H1 (cell line): ENCODE measurements at regions not wholly inside any gene's neighbourhood (a gene's known extent, or its start where the extent isn't known, plus 50 kb on each side); places are given as distances from the start of the nearest gene placed in this dataset.

Experiments used
- CTCF ChIA-PET: fragments of 300-600 bp; sonication (Branson Sonifier 250); formaldehyde crosslinking; loops from one replicate; lab custom pipeline; 2021; ENCODE audit not compliant: partially characterized antibody; lab: Charles Lee
- POLR2A ChIA-PET: fragments of 300-600 bp; sonication (Branson Sonifier 250); formaldehyde crosslinking; loops from one replicate; lab custom pipeline; 2021; ENCODE audit warnings: inconsistent platforms; ENCODE audit not compliant: partially characterized antibody; lab: Charles Lee
- DNase-seq, 2 experiments: peaks; one replicate each; pipeline versions ENCODE4 v3.0.0 to v3.0.0-alpha.2; 2010 to 2022; ENCODE audit warnings: low spot score in 2 of 2, low read depth in 1 of 2, mixed read lengths in 1 of 2
- FAIRE-seq: peaks from 2 replicates; lab custom pipeline; 2011; peaks lifted over from hg19 to GRCh38; lab: Jason Lieb, UNC
- H2AFZ ChIP-seq: 2 replicates; pipeline ENCODE4 v1.8.1; 2012; ENCODE audit warnings: low read length, inconsistent platforms
- H2AK5ac ChIP-seq: 2 replicates; pipeline ENCODE4 v1.6.1; 2013; ENCODE audit warnings: low read depth, low read length
- H2BK120ac ChIP-seq: replicated peaks from 2 replicates; pipeline ENCODE3; 2013; ENCODE audit warnings: low read depth, low read length, inconsistent platforms
- H2BK12ac ChIP-seq: 2 replicates; pipeline ENCODE4 v1.6.1; 2013; ENCODE audit warnings: low read depth, low read length
- H2BK15ac ChIP-seq: 2 replicates; pipeline ENCODE4 v1.6.1; 2013; ENCODE audit warnings: low read length
- H2BK20ac ChIP-seq: 2 replicates; pipeline ENCODE4 v1.6.1; 2013; ENCODE audit warnings: low read length
- H2BK5ac ChIP-seq: 2 replicates; pipeline ENCODE4 v1.6.1; 2013; ENCODE audit warnings: low read depth, low read length
- H3K14ac ChIP-seq: 2 replicates; pipeline ENCODE4 v1.6.1; 2013; ENCODE audit warnings: inconsistent platforms; ENCODE audit not compliant: insufficient read length
- H3K18ac ChIP-seq: 2 replicates; pipeline ENCODE4 v1.6.1; 2013; ENCODE audit warnings: low read length; ENCODE audit errors: extremely low read depth
- H3K23ac ChIP-seq: 2 replicates; pipeline ENCODE4 v1.6.1; 2013; ENCODE audit warnings: inconsistent platforms; ENCODE audit not compliant: insufficient read length
- H3K23me2 ChIP-seq: 2 replicates; pipeline ENCODE4 v1.6.1; 2013; ENCODE audit warnings: low read depth, low read length
- H3K27ac ChIP-seq: 2 replicates; pipeline ENCODE4 v1.6.1; 2011; ENCODE audit warnings: low read depth, low read length, inconsistent platforms
- H3K27me3 ChIP-seq, 4 experiments: replicated peaks in 1 of 4; 1 replicate in 1 of 4; 2 replicates in 3 of 4; pipeline versions ENCODE4 v1.6.1 to v1.8.1; 2011 to 2013; ENCODE audit warnings: low read length in 3 of 4, mild to moderate bottlenecking in 3 of 4, inconsistent platforms in 2 of 4, mixed read lengths in 2 of 4, moderate library complexity in 1 of 4; ENCODE audit not compliant: control insufficient read depth in 3 of 4, insufficient read depth in 3 of 4; ENCODE audit errors: extremely low read depth in 1 of 4
- H3K36me3 ChIP-seq, 4 experiments: 2 replicates each; pipeline versions ENCODE4 v1.6.1 to v1.8.1; 2011 to 2013; ENCODE audit warnings: mild to moderate bottlenecking in 4 of 4, low read length in 3 of 4, moderate library complexity in 2 of 4, control low read depth in 1 of 4, inconsistent platforms in 1 of 4; ENCODE audit not compliant: insufficient read depth in 4 of 4, control insufficient read depth in 2 of 4
- H3K4ac ChIP-seq: replicated peaks from 2 replicates; pipeline ENCODE3; 2013; ENCODE audit warnings: low read length, low read depth, mixed read lengths, inconsistent platforms; ENCODE audit not compliant: insufficient read length
- H3K4me1 ChIP-seq, 4 experiments: replicated peaks in 1 of 4; 1 replicate in 1 of 4; 2 replicates in 3 of 4; pipeline versions ENCODE4 v1.6.1 to v1.8.1; 2011 to 2013; ENCODE audit warnings: low read length in 3 of 4, inconsistent platforms in 2 of 4, mixed read lengths in 1 of 4; ENCODE audit not compliant: insufficient read depth in 4 of 4, control insufficient read depth in 3 of 4
- H3K4me2 ChIP-seq, 2 experiments: 2 replicates each; pipeline versions ENCODE4 v1.6.1 to v1.8.1; 2011 to 2013; ENCODE audit warnings: low read depth in 2 of 2, low read length in 2 of 2, control low read depth in 1 of 2, inconsistent platforms in 1 of 2, mild to moderate bottlenecking in 1 of 2; ENCODE audit not compliant: insufficient read depth in 1 of 2
- H3K4me3 ChIP-seq, 4 experiments: fragments of 200-600, 300-600 bp in 1 of 4; sonication (generic), shearing (Covaris generic), sonication (Bioruptor Twin) in 1 of 4; 2 replicates each; pipeline versions ENCODE4 v1.5.1 to v1.8.1; 2011 to 2016; ENCODE audit warnings: low read length in 4 of 4, low read depth in 3 of 4, control low read depth in 2 of 4, inconsistent platforms in 2 of 4, mild to moderate bottlenecking in 2 of 4, mixed read lengths in 1 of 4, moderate library complexity in 1 of 4; ENCODE audit not compliant: insufficient read depth in 2 of 4; ENCODE audit errors: extremely low read depth in 1 of 4
- H3K56ac ChIP-seq: replicated peaks from 2 replicates; pipeline ENCODE3; 2013; ENCODE audit warnings: low read depth, mild to moderate bottlenecking, mixed read lengths, low read length, inconsistent platforms; ENCODE audit not compliant: insufficient read length
- H3K79me1 ChIP-seq: 2 replicates; pipeline ENCODE4 v1.6.1; 2013; ENCODE audit warnings: low read depth, low read length, control low read depth
- H3K79me2 ChIP-seq, 2 experiments: 2 replicates each; pipeline versions ENCODE4 v1.6.1 to v1.8.1; 2012 to 2013; ENCODE audit warnings: low read length in 2 of 2, mild to moderate bottlenecking in 2 of 2, inconsistent platforms in 1 of 2; ENCODE audit not compliant: insufficient read depth in 2 of 2, control insufficient read depth in 1 of 2
- H3K9ac ChIP-seq, 4 experiments: replicated peaks in 1 of 4; 1 replicate in 1 of 4; 2 replicates in 3 of 4; pipeline versions ENCODE4 v1.6.1 to v1.8.1; 2011 to 2013; ENCODE audit warnings: low read depth in 3 of 4, low read length in 3 of 4, control low read depth in 2 of 4, mild to moderate bottlenecking in 2 of 4, moderate library complexity in 2 of 4, inconsistent platforms in 1 of 4; ENCODE audit errors: extremely low read depth in 1 of 4
- H3K9me3 ChIP-seq, 2 experiments: 2 replicates each; pipeline versions ENCODE4 v1.6.1 to v1.8.1; 2012 to 2013; ENCODE audit warnings: mild to moderate bottlenecking in 2 of 2, moderate library complexity in 2 of 2, control low read depth in 1 of 2, inconsistent platforms in 1 of 2, low read depth in 1 of 2, low read length in 1 of 2, mixed read lengths in 1 of 2; ENCODE audit not compliant: insufficient read depth in 2 of 2
- H4K20me1 ChIP-seq, 2 experiments: replicated peaks in 1 of 2; 2 replicates each; pipeline versions ENCODE3 to v1.8.1; 2011 to 2013; ENCODE audit warnings: inconsistent platforms in 2 of 2, low read length in 2 of 2, mild to moderate bottlenecking in 1 of 2; ENCODE audit not compliant: insufficient read depth in 2 of 2, control insufficient read depth in 1 of 2
- H4K5ac ChIP-seq: 2 replicates; pipeline ENCODE4 v1.6.1; 2013; ENCODE audit warnings: low read length, low read depth, mixed read lengths, inconsistent platforms; ENCODE audit not compliant: insufficient read length
- H4K8ac ChIP-seq: 2 replicates; pipeline ENCODE4 v1.8.0; 2013; ENCODE audit warnings: mild to moderate bottlenecking, moderate library complexity, low read length, inconsistent platforms; ENCODE audit not compliant: insufficient read depth; ENCODE audit errors: extremely low read depth
- H4K91ac ChIP-seq: replicated peaks from 2 replicates; pipeline ENCODE3; 2013; ENCODE audit warnings: low read length, mixed read lengths, inconsistent platforms; ENCODE audit not compliant: insufficient read length
- CHD1 ChIP-seq: IDR thresholded peaks from 2 replicates; pipeline ENCODE4 v1.6.1; 2012; ENCODE audit warnings: low read depth, low read length, improper control_type of control experiment
- CHD2 ChIP-seq: IDR thresholded peaks from 2 replicates; pipeline ENCODE4 v1.6.1; 2012; ENCODE audit warnings: low read length, improper control_type of control experiment
- E2F6 ChIP-seq: IDR thresholded peaks from 2 replicates; pipeline ENCODE4 v1.6.1; 2012; ENCODE audit warnings: inconsistent platforms
- POLR2AphosphoS5 ChIP-seq: IDR thresholded peaks from 2 replicates; pipeline ENCODE4 v1.6.1; 2011; ENCODE audit warnings: low read depth, low read length
- RBBP5 ChIP-seq: IDR thresholded peaks from 2 replicates; pipeline ENCODE4 v1.7.1; 2012; ENCODE audit warnings: low read depth, mild to moderate bottlenecking, inconsistent platforms, low read length, moderate library complexity, borderline replicate concordance
- SP2 ChIP-seq: IDR thresholded peaks from 2 replicates; pipeline ENCODE4 v1.6.1; 2012; ENCODE audit warnings: mild to moderate bottlenecking, low read length, inconsistent platforms
- WGBS, 2 experiments: shearing (Covaris generic) in 1 of 2; methylation state at CpG; one replicate each; pipeline versions ENCODE4 v1.1.6 to v1.1.7; 2013 to 2015; ENCODE audit warnings: low lambda C conversion rate in 2 of 2, mixed read lengths in 2 of 2, inconsistent platforms in 1 of 2, low coverage in 1 of 2, missing lambda C conversion rate in 1 of 2; ENCODE audit not compliant: insufficient replicate concordance in 2 of 2, insufficient coverage in 1 of 2, insufficient read length in 1 of 2; ENCODE audit errors: extremely low coverage in 1 of 2, missing lambda C conversion rate in 1 of 2; 5-methylcytosine and 5-hydroxymethylcytosine counted together

GRCh38 chr16:80250381-80250780, 290.4 kb upstream of the DYNLRB2 start:
- H3K9me3 ChIP-seq = no peaks in the 10 kb centered on the region
- no peaks in the 10 kb centered on the region for H3K36me3 ChIP-seq
- no peak overlapping the region for H2BK15ac ChIP-seq
- no peaks in the 10 kb centered on the region for H4K20me1 ChIP-seq
- H3K18ac ChIP-seq = no peak overlapping the region
- H4K91ac ChIP-seq = no peak overlapping the region
- no peak overlapping the region for H4K5ac ChIP-seq
- no peak overlapping the region for H2AFZ ChIP-seq
- no peak overlapping the region for H3K4me3 ChIP-seq
- 92% methylated on average over 2 of the region's 4 CpGs; no CpG with 5 or more reads in 1 of the 2 experiments for WGBS, 2 experiments
- H3K27me3 ChIP-seq = no peaks in the 10 kb centered on the region; a peak in 1 of 7 replicates
- H3K14ac ChIP-seq = no peak overlapping the region
- H3K79me2 ChIP-seq = no peaks in the 10 kb centered on the region
- no peaks in the 10 kb centered on the region for H3K79me1 ChIP-seq
- DNase-seq = no peak
- no peak overlapping the region for H2BK5ac ChIP-seq
- no peak overlapping the region for H2AK5ac ChIP-seq
- no peak overlapping the region for H3K27ac ChIP-seq
- H3K9ac ChIP-seq = no peak overlapping the region
- no peak overlapping the region for H2BK12ac ChIP-seq
- H3K4ac ChIP-seq = no peak overlapping the region
- FAIRE-seq = no peak
- H3K56ac ChIP-seq = no peak overlapping the region
- no peak for TF ChIP-seq E2F6
- no peak for TF ChIP-seq SP2
- TF ChIP-seq POLR2AphosphoS5 = no peak
- no peak for TF ChIP-seq CHD1
- no peak for TF ChIP-seq CHD2
- TF ChIP-seq RBBP5 = no peak
- ChIA-PET POLR2A (no interaction called here), CTCF (interaction anchor here (1.2 kb wide), 1 partner anchor 27 kb away, joined by 3 read pairs; no protein-coding TSS in a partner anchor)
- H2BK120ac ChIP-seq = no peak overlapping the region
- H3K23me2 ChIP-seq = peaks cover 3% of the 10 kb centered on the region; the same call in 1 of the 2 replicates
- no peak overlapping the region for H3K23ac ChIP-seq
- H2BK20ac ChIP-seq = no peak overlapping the region
- H3K4me1 ChIP-seq = no peaks in the 10 kb centered on the region
- no peak overlapping the region for H4K8ac ChIP-seq
- no peak overlapping the region for H3K4me2 ChIP-seq
